Testis (tissue), 2 donors: ENCODE measurements at regions not wholly inside any gene's neighbourhood (a gene's known extent, or its start where the extent isn't known, plus 50 kb on each side); places are given as distances from the start of the nearest gene placed in this dataset.

Experiments used
- DNase-seq: peaks from one replicate; pipeline ENCODE4 v3.0.0-alpha.2; 2019
- H3K27ac ChIP-seq, 2 donors: fragments of 200-600 bp; sonication (generic); one replicate each; pipeline ENCODE4 v1.5.1; 2019
- H3K27me3 ChIP-seq: fragments of 200-600 bp; sonication (generic); one replicate; pipeline ENCODE4 v1.5.1; 2019
- H3K36me3 ChIP-seq: fragments of 200-600 bp; sonication (generic); one replicate; pipeline ENCODE4 v1.5.1; 2017; ENCODE audit warnings: low read depth; ENCODE audit errors: missing control alignments
- H3K4me1 ChIP-seq: fragments of 200-600 bp; sonication (generic); one replicate; pipeline ENCODE4 v1.5.1; 2019
- H3K4me3 ChIP-seq, 2 donors: fragments of 200-600 bp; sonication (generic); one replicate each; pipeline ENCODE4 v1.5.1; 2017 to 2019
- H3K9me3 ChIP-seq: fragments of 200-600 bp; sonication (generic); one replicate; pipeline ENCODE4 v1.5.1; 2017
- CTCF ChIP-seq, 3 experiments: fragments of 450-650 bp in 2 of 3; fragments of 200-600 bp in 1 of 3; sonication (generic) in 1 of 3; IDR thresholded peaks; one replicate each; pipeline ENCODE4 v1.5.1; 2016 to 2019; ENCODE audit warnings: antibody characterized with exemption in 3 of 3, mild to moderate bottlenecking in 2 of 3, moderate library complexity in 1 of 3
- POLR2A ChIP-seq: fragments of 450-650 bp; IDR thresholded peaks from one replicate; pipeline ENCODE4 v1.6.1; 2017; ENCODE audit warnings: antibody characterized with exemption, mild to moderate bottlenecking, moderate library complexity
- WGBS, 2 donors: methylation state at CpG; one replicate each; pipeline ENCODE4 v1.1.5; 2018; 5-methylcytosine and 5-hydroxymethylcytosine counted together
- intact Hi-C: fragments of 100-400 bp; cut with DNase I; formaldehyde crosslinking; loops from one replicate; pipeline ENCODE4 v1.15.1; 2023; ENCODE audit warnings: low total_unique reads

GRCh38 chr1:208825300-208825699 lies 581.1 kb upstream of the PLXNA2 start:
- 58 to 67% methylated on average over 2 of the region's 2 CpGs for WGBS, 2 donors
- Histone ChIP-seq H3K4me3 (no peak overlapping the region), H3K36me3 (no peaks in the 10 kb centered on the region), H3K9me3 (no peaks in the 10 kb centered on the region), H3K27me3 (no peaks in the 10 kb centered on the region), H3K27ac (no peak overlapping the region), H3K4me1 (no peaks in the 10 kb centered on the region)
- DNase-seq: no peak
- intact Hi-C loops: no loop called here
- TF ChIP-seq POLR2A (no peak), CTCF (IDR thresholded peaks at IDR 0.05) (no peak)

- no peak for DNase-seq
- TF ChIP-seq POLR2A (no peak), CTCF (IDR thresholded peaks at IDR 0.05) (no peak)
- intact Hi-C loops: no loop called here
These were observed 585.4 kb upstream of the PLXNA2 start for GRCh38 chr1:208829595-208829994.

GRCh38 chr1:208834381-208835096 lies 590.4 kb upstream of the PLXNA2 start:
- Histone ChIP-seq H3K27me3 (no peaks in the 10 kb centered on the region), H3K4me3 (no peak overlapping the region), H3K36me3 (no peaks in the 10 kb centered on the region), H3K9me3 (no peaks in the 10 kb centered on the region), H3K27ac (no peak overlapping the region), H3K4me1 (no peaks in the 10 kb centered on the region)
- DNase-seq: no peak
- 17 to 24% methylated on average over 11 of the region's 11 CpGs for WGBS, 2 donors
- intact Hi-C loops: no loop called here
- no peak for TF ChIP-seq POLR2A
- no peak for TF ChIP-seq CTCF (IDR thresholded peaks at IDR 0.05)

More at GRCh38 chr1:208829595-208829994, 585.4 kb upstream of the PLXNA2 start:
- WGBS, 2 donors: 58 to 62% methylated on average over 5 of the region's 5 CpGs
- Histone ChIP-seq H3K36me3 (no peaks in the 10 kb centered on the region), H3K27me3 (no peaks in the 10 kb centered on the region), H3K27ac (no peak overlapping the region), H3K4me1 (no peaks in the 10 kb centered on the region), H3K4me3 (no peak overlapping the region), H3K9me3 (no peaks in the 10 kb centered on the region)

GRCh38 chr1:208835097-208835463 lies 590.9 kb upstream of the PLXNA2 start:
- DNase-seq: no peak
- H3K4me1 ChIP-seq: no peaks in the 10 kb centered on the region
- 61 to 64% methylated on average over 6 of the region's 6 CpGs for WGBS, 2 donors
- H3K36me3 ChIP-seq: no peaks in the 10 kb centered on the region
- TF ChIP-seq POLR2A: no peak
- TF ChIP-seq CTCF (IDR thresholded peaks at IDR 0.05): no peak
- no peaks in the 10 kb centered on the region for H3K9me3 ChIP-seq
- H3K27me3 ChIP-seq: no peaks in the 10 kb centered on the region
- no peak overlapping the region for H3K27ac ChIP-seq
- no peak overlapping the region for H3K4me3 ChIP-seq
- intact Hi-C loops: no loop called here

GRCh38 chr1:208835781-208836180 lies 591.6 kb upstream of the PLXNA2 start:
- intact Hi-C loops: no loop called here
- Histone ChIP-seq H3K9me3 (no peaks in the 10 kb centered on the region), H3K4me1 (no peaks in the 10 kb centered on the region), H3K4me3 (no peak overlapping the region), H3K36me3 (no peaks in the 10 kb centered on the region), H3K27me3 (no peaks in the 10 kb centered on the region), H3K27ac (no peak overlapping the region)
- no peak for TF ChIP-seq CTCF (IDR thresholded peaks at IDR 0.05)
- TF ChIP-seq POLR2A: no peak
- no peak for DNase-seq
